HG02798 (cell line): ENCODE measurements at regions not wholly inside any gene's neighbourhood (a gene's known extent, or its start where the extent isn't known, plus 50 kb on each side); places are given as distances from the start of the nearest gene placed in this dataset.

ENCODE experiments used
- ATAC-seq: cut with Tn5 transposase; IDR thresholded peaks from one replicate; pipeline ENCODE4 v1.9.1; 2021; ENCODE audit warnings: mild to moderate bottlenecking; ENCODE audit not compliant: unreplicated experiment, poor library complexity

- no peak for ATAC-seq
Measured at GRCh38 chr11:24082241-24082640, 414.6 kb upstream of the LUZP2 start.

- ATAC-seq, result no peak
Measured at GRCh38 chr11:24082860-24083259, 414.0 kb upstream of the LUZP2 start.

GRCh38 chr11:24084956-24085355, 411.9 kb upstream of the LUZP2 start:
- no peak for ATAC-seq

GRCh38 chr11:24086921-24087320, 409.9 kb upstream of the LUZP2 start:
- no peak for ATAC-seq

GRCh38 chr11:24091594-24091993, 405.3 kb upstream of the LUZP2 start:
- ATAC-seq, result no peak

- ATAC-seq, result no peak
Measured at GRCh38 chr11:24093375-24093774, 403.5 kb upstream of the LUZP2 start.

- ATAC-seq, result no peak
Measured at GRCh38 chr11:24108609-24109008, 388.2 kb upstream of the LUZP2 start.

- ATAC-seq, result no peak
Measured at GRCh38 chr11:24122291-24122690, 374.6 kb upstream of the LUZP2 start.

- no peak for ATAC-seq
Measured at GRCh38 chr11:24124876-24125275, 372.0 kb upstream of the LUZP2 start.

GRCh38 chr11:24131698-24132097, 365.2 kb upstream of the LUZP2 start:
- no peak for ATAC-seq

- no peak for ATAC-seq
Measured at GRCh38 chr11:24132471-24132870, 364.4 kb upstream of the LUZP2 start.

GRCh38 chr11:24134879-24135589, 361.8 kb upstream of the LUZP2 start:
- no peak for ATAC-seq

GRCh38 chr11:24142062-24142461, 354.8 kb upstream of the LUZP2 start:
- no peak for ATAC-seq

GRCh38 chr11:24145411-24145810, 351.4 kb upstream of the LUZP2 start:
- no peak for ATAC-seq

GRCh38 chr11:24153337-24153736, 343.5 kb upstream of the LUZP2 start:
- no peak for ATAC-seq

GRCh38 chr11:24155792-24156191, 341.1 kb upstream of the LUZP2 start:
- no peak for ATAC-seq

GRCh38 chr11:24157316-24157715, 339.5 kb upstream of the LUZP2 start:
- ATAC-seq, result no peak

- ATAC-seq, result no peak
Measured at GRCh38 chr11:24161587-24161986, 335.3 kb upstream of the LUZP2 start.

GRCh38 chr11:24163146-24163545, 333.7 kb upstream of the LUZP2 start:
- no peak for ATAC-seq

GRCh38 chr11:24163841-24164240, 333.0 kb upstream of the LUZP2 start:
- no peak for ATAC-seq

GRCh38 chr11:24171869-24172268, 325.0 kb upstream of the LUZP2 start:
- no peak for ATAC-seq

- ATAC-seq, result no peak
Measured at GRCh38 chr11:24181395-24182047, 315.3 kb upstream of the LUZP2 start.
